ENCODE measurements at regions not wholly inside any gene's neighbourhood (a gene's known extent, or its start where the extent isn't known, plus 50 kb on each side); places are given as distances from the start of the nearest gene placed in this dataset.

DNA sequence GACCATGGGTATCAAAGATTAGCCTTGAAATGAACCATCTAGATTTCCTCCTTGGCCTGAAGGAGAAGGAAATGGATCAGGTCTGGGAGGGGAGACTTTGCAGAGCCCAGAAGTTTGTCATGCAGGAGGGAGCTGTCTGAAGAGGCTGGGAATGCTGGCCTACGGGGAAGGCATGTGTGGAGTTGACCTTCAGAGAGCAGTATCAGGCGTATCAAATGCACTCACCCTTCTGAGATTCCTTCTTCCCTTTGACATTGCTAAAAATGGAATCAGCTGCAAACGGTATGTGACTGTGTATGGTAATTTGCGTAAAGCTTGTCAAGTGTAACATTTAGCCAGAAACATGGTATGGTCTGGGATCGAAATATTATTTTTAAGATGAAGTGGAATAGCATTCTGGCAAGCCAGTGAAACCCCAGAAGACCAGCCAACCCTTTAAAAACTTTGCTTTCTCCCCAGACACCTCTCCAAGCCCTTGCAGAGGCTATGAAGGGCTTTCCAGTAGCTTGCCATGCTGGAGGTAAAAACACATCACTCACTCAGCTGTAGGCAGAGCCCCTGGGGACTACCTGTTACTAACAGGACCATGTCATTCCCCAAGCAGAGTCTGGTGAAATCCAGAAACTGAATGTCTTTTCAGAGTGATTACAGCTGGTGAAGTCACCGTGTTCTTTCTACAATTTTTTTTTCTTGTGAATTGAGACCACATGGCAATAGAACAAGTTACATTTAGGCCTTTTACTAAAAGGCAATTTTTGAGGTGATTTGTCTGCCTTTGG is 174.7 kb upstream of the SLC24A5 start:
- DNase-seq, result no peak
- H3K79me2 ChIP-seq (ENCODE audit: low read length), result no peaks in the 10 kb centered on the region
- no peaks in the 10 kb centered on the region for H3K4me1 ChIP-seq (ENCODE audit: low read length)
- no peak overlapping the region for H3K9ac ChIP-seq (ENCODE audit: low read length)
- no peaks in the 10 kb centered on the region for H3F3A ChIP-seq (ENCODE audit: insufficient read depth, low read length)
- no peaks in the 10 kb centered on the region for H3K36me3 ChIP-seq (replicated peaks; ENCODE audit: insufficient read depth, low read length)
- no peak overlapping the region for H2AFZ ChIP-seq (ENCODE audit: low read length)
- H3K27ac ChIP-seq (ENCODE audit: low read length), result no peak overlapping the region
- TF ChIP-seq EZH2phosphoT487 (IDR thresholded peaks at IDR 0.05; ENCODE audit: low read length) (no peak), EZH2 (optimal IDR thresholded peaks at IDR 0.05; ENCODE audit: low read depth, low read length) (no peak)
- TF ChIP-seq, protein P1, sequence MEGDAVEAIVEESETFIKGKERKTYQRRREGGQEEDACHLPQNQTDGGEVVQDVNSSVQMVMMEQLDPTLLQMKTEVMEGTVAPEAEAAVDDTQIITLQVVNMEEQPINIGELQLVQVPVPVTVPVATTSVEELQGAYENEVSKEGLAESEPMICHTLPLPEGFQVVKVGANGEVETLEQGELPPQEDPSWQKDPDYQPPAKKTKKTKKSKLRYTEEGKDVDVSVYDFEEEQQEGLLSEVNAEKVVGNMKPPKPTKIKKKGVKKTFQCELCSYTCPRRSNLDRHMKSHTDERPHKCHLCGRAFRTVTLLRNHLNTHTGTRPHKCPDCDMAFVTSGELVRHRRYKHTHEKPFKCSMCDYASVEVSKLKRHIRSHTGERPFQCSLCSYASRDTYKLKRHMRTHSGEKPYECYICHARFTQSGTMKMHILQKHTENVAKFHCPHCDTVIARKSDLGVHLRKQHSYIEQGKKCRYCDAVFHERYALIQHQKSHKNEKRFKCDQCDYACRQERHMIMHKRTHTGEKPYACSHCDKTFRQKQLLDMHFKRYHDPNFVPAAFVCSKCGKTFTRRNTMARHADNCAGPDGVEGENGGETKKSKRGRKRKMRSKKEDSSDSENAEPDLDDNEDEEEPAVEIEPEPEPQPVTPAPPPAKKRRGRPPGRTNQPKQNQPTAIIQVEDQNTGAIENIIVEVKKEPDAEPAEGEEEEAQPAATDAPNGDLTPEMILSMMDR (IDR thresholded peaks at IDR 0.05; ENCODE audit: low read length), result no peak
- no peak overlapping the region for H3K4me3 ChIP-seq (ENCODE audit: low read length)
- H4K20me1 ChIP-seq (ENCODE audit: insufficient read depth, low read length), result no peaks in the 10 kb centered on the region
- H3K9me3 ChIP-seq (replicated peaks; ENCODE audit: insufficient read depth, low read length), result no peaks in the 10 kb centered on the region
- H3K9me2 ChIP-seq (replicated peaks; ENCODE audit: insufficient read depth, low read length), result no peaks in the 10 kb centered on the region
- H3K4me2 ChIP-seq (ENCODE audit: low read depth, low read length), result no peak overlapping the region
- no peaks in the 10 kb centered on the region for H3K27me3 ChIP-seq (replicated peaks; ENCODE audit: insufficient read depth, low read length)

DNA sequence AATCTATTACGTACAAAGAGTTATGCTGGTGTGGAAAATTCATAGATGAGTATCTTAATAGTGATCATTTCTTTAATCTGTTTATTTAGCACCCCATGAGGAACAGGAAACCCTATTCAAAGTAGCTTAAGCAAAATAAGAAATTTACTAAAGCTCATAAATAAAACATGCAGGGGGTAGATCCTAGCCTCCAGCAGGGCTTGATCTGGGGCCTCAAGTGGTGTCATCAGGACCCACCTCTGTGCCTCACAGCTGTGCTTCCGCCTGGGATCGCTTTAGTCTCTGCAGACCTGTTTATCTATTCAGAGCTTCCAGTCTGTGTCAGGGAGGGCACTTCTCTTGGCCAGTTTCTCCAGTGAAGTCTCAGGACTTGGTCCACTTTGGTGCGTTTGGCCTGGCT is 171.0 kb upstream of the SLC24A5 start:
- Histone ChIP-seq H3K4me2 (ENCODE audit: low read depth, low read length) (no peak overlapping the region), H3K9me2 (replicated peaks; ENCODE audit: insufficient read depth, low read length) (no peaks in the 10 kb centered on the region), H3K9me3 (replicated peaks; ENCODE audit: insufficient read depth, low read length) (no peaks in the 10 kb centered on the region), H3K4me3 (ENCODE audit: low read length) (no peak overlapping the region), H3K36me3 (replicated peaks; ENCODE audit: insufficient read depth, low read length) (no peaks in the 10 kb centered on the region), H3K9ac (ENCODE audit: low read length) (no peak overlapping the region), H3F3A (ENCODE audit: insufficient read depth, low read length) (no peaks in the 10 kb centered on the region), H3K27me3 (replicated peaks; ENCODE audit: insufficient read depth, low read length) (no peaks in the 10 kb centered on the region), H3K4me1 (ENCODE audit: low read length) (no peaks in the 10 kb centered on the region), H3K27ac (ENCODE audit: low read length) (no peak overlapping the region), H3K79me2 (ENCODE audit: low read length) (no peaks in the 10 kb centered on the region), H4K20me1 (ENCODE audit: insufficient read depth, low read length) (no peaks in the 10 kb centered on the region), H2AFZ (ENCODE audit: low read length) (no peak overlapping the region)
- no peak for DNase-seq
- TF ChIP-seq, protein P1 (IDR thresholded peaks at IDR 0.05; ENCODE audit: low read length), result no peak
- TF ChIP-seq EZH2 (optimal IDR thresholded peaks at IDR 0.05; ENCODE audit: low read depth, low read length), result no peak
- no peak for TF ChIP-seq EZH2phosphoT487 (IDR thresholded peaks at IDR 0.05; ENCODE audit: low read length)

DNA sequence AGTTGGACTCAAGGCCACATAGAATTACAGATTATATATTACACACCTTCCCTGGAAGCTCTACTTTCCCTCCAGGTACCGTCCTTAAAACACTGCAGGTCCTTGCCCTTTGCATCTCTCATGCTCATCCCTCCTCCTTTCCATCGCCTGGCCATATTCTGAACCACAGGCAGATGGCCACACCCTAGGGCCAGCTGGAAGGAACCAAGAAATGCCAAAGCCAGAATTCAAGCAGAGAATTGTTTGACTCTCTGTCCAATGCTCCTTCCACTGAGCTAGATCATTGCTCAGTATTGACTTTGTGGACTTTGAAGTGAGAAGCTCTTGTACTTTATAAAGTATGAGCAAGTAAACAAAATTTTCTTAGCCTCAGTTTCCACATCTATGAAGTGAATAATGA is 170.3 kb upstream of the SLC24A5 start:
- H3K9me3 ChIP-seq (replicated peaks; ENCODE audit: insufficient read depth, low read length), result no peaks in the 10 kb centered on the region
- H3K79me2 ChIP-seq (ENCODE audit: low read length), result no peaks in the 10 kb centered on the region
- no peak overlapping the region for H3K27ac ChIP-seq (ENCODE audit: low read length)
- no peaks in the 10 kb centered on the region for H3F3A ChIP-seq (ENCODE audit: insufficient read depth, low read length)
- no peak overlapping the region for H3K9ac ChIP-seq (ENCODE audit: low read length)
- no peak overlapping the region for H3K4me2 ChIP-seq (ENCODE audit: low read depth, low read length)
- no peaks in the 10 kb centered on the region for H3K27me3 ChIP-seq (replicated peaks; ENCODE audit: insufficient read depth, low read length)
- H3K4me1 ChIP-seq (ENCODE audit: low read length), result no peaks in the 10 kb centered on the region
- H3K4me3 ChIP-seq (ENCODE audit: low read length), result no peak overlapping the region
- no peaks in the 10 kb centered on the region for H3K36me3 ChIP-seq (replicated peaks; ENCODE audit: insufficient read depth, low read length)
- H4K20me1 ChIP-seq (ENCODE audit: insufficient read depth, low read length), result no peaks in the 10 kb centered on the region
- no peak for DNase-seq
- H2AFZ ChIP-seq (ENCODE audit: low read length), result no peak overlapping the region
- TF ChIP-seq, protein P1 (IDR thresholded peaks at IDR 0.05; ENCODE audit: low read length), result no peak
- TF ChIP-seq EZH2phosphoT487 (IDR thresholded peaks at IDR 0.05; ENCODE audit: low read length) (no peak), EZH2 (optimal IDR thresholded peaks at IDR 0.05; ENCODE audit: low read depth, low read length) (no peak)
- no peaks in the 10 kb centered on the region for H3K9me2 ChIP-seq (replicated peaks; ENCODE audit: insufficient read depth, low read length)
